HEK293T (cell line): ENCODE measurements at regions not wholly inside any gene's neighbourhood (a gene's known extent, or its start where the extent isn't known, plus 50 kb on each side); places are given as distances from the start of the nearest gene placed in this dataset.

Source experiments
- CTCF ChIA-PET: fragments of 350-600 bp; formaldehyde crosslinking; extraction: SDS; loops from one replicate; lab custom pipeline; 2021; ENCODE audit warnings: antibody characterized with exemption, inconsistent platforms; lab: Yijun Ruan, JAX
- POLR2A ChIA-PET: fragments of 350-600 bp; formaldehyde crosslinking; extraction: SDS; loops from one replicate; lab custom pipeline; 2020; ENCODE audit warnings: antibody characterized with exemption, inconsistent platforms; lab: Yijun Ruan, JAX
- DNase-seq: peaks from one replicate; pipeline ENCODE4 v3.0.0; 2012; ENCODE audit warnings: mixed read lengths; ENCODE audit errors: extremely low spot score
- ARNT ChIP-seq: fragments of 450-650 bp; IDR thresholded peaks from 2 replicates; pipeline ENCODE4 v1.6.1; 2017; ENCODE audit warnings: mild to moderate bottlenecking
- BHLHE40 ChIP-seq: fragments of 450-650 bp; IDR thresholded peaks from 2 replicates; pipeline ENCODE4 v1.6.1; 2016; ENCODE audit warnings: mild to moderate bottlenecking, moderate library complexity, borderline replicate concordance
- CTBP1 ChIP-seq: fragments of 450-650 bp; IDR thresholded peaks from 2 replicates; pipeline ENCODE4 v1.6.1; 2016; ENCODE audit warnings: borderline replicate concordance
- ELF4 ChIP-seq: fragments of 450-650 bp; IDR thresholded peaks from 2 replicates; pipeline ENCODE4 v1.6.1; 2017; ENCODE audit warnings: antibody characterized with exemption
- FOXA1 ChIP-seq: fragments of 450-650 bp; IDR thresholded peaks from 2 replicates; pipeline ENCODE4 v1.6.1; 2016; ENCODE audit warnings: mild to moderate bottlenecking
- FOXK2 ChIP-seq: fragments of 450-650 bp; IDR thresholded peaks from 2 replicates; pipeline ENCODE4 v1.6.1; 2016; ENCODE audit warnings: mild to moderate bottlenecking
- FOXM1 ChIP-seq: fragments of 450-650 bp; IDR thresholded peaks from 2 replicates; pipeline ENCODE4 v1.6.1; 2017; ENCODE audit warnings: mild to moderate bottlenecking, borderline replicate concordance
- HDGF ChIP-seq: fragments of 450-650 bp; IDR thresholded peaks from 2 replicates; pipeline ENCODE4 v1.6.1; 2017; ENCODE audit warnings: antibody characterized with exemption, borderline replicate concordance
- L3MBTL2 ChIP-seq: fragments of 450-650 bp; conservative IDR thresholded peaks from 2 replicates; pipeline ENCODE4 v1.6.1; 2016; ENCODE audit warnings: mild to moderate bottlenecking
- LEF1 ChIP-seq: fragments of 450-650 bp; IDR thresholded peaks from 2 replicates; pipeline ENCODE4 v1.6.1; 2017; ENCODE audit warnings: mild to moderate bottlenecking, borderline replicate concordance
- NFRKB ChIP-seq: fragments of 450-650 bp; IDR thresholded peaks from 2 replicates; pipeline ENCODE4 v1.6.1; 2016; ENCODE audit warnings: mild to moderate bottlenecking, moderate library complexity
- PKNOX1 ChIP-seq: fragments of 450-650 bp; IDR thresholded peaks from 2 replicates; pipeline ENCODE4 v1.6.1; 2016
- SP1 ChIP-seq: fragments of 450-650 bp; IDR thresholded peaks from 2 replicates; pipeline ENCODE4 v1.6.1; 2017
- SUZ12 ChIP-seq: fragments of 450-650 bp; IDR thresholded peaks from 2 replicates; pipeline ENCODE4 v1.6.1; 2016; ENCODE audit warnings: mild to moderate bottlenecking
- TARDBP ChIP-seq: fragments of 450-650 bp; IDR thresholded peaks from 2 replicates; pipeline ENCODE4 v1.6.1; 2016
- ZNF384 ChIP-seq: fragments of 450-650 bp; IDR thresholded peaks from 2 replicates; pipeline ENCODE4 v1.6.1; 2016

DNA sequence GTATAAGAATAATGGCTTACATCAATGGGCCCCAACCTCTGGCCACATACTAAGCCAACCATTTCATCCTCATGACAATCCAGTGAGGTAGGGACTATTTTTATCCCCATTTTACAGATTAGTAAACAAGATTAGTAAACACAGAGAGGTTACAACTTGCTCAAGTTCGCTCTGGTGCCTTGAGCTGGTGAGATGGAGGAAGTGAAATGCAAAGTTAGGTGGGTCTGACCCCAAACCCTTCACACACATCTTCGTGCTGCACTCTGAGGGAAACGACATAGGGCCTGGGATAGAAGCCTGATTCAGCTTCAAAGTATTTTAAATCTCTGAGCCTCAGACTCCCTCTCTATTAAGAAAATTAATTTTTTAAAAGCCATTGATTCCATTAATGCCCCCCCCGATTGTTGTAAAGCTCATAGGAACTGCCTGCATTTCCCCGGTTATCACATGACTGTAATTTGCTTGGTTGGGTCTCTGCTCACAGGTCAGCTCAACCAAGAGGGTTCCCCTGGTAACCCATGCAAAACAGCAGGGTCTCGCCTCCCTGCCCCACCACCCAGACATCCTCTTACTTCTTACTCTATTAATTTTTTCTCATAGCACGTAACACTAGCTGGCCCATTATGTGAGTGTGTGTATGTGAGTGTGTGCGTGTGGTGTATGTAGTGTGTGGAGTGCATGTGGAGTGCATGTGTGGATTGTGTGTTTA is 221.2 kb downstream of the MAFB start:
- POLR2A ChIA-PET, result no interaction called here

GRCh38 chr20:40467067-40467466 is 222.0 kb downstream of the MAFB start:
- ChIA-PET CTCF (no interaction called here), POLR2A (no interaction called here)
- TF ChIP-seq NFRKB, result no peak
- no peak for DNase-seq

More for the DNA sequence above, 221.2 kb downstream of the MAFB start:
- DNase-seq, result no peak
- TF ChIP-seq PKNOX1 (no peak), HDGF (no peak), BHLHE40 (no peak), ELF4 (no peak), TARDBP (no peak), LEF1 (no peak), SP1 (no peak), FOXA1 (no peak), ZNF384 (no peak), L3MBTL2 (no peak), FOXK2 (no peak), NFRKB (no peak), ARNT (no peak), SUZ12 (no peak), FOXM1 (no peak)
- CTCF ChIA-PET, result no interaction called here

- no peak for DNase-seq
- POLR2A ChIA-PET, result no interaction called here
- TF ChIP-seq FOXA1 (no peak), ARNT (no peak), SP1 (no peak)
- CTCF ChIA-PET, result no interaction called here
Measured at GRCh38 chr20:40464731-40465208, 224.3 kb downstream of the MAFB start.

- ChIA-PET POLR2A (no interaction called here), CTCF (no interaction called here)
- TF ChIP-seq LEF1, result no peak
- no peak for TF ChIP-seq FOXM1
- TF ChIP-seq SP1, result no peak
- no peak for TF ChIP-seq PKNOX1
- TF ChIP-seq ZNF384, result no peak
- TF ChIP-seq FOXK2, result no peak
- no peak for TF ChIP-seq TARDBP
- no peak for TF ChIP-seq NFRKB
- no peak for TF ChIP-seq ELF4
- DNase-seq, result no peak
Measured at GRCh38 chr20:40463171-40463570, 225.9 kb downstream of the MAFB start.

GRCh38 chr20:40462566-40462965 is 226.5 kb downstream of the MAFB start:
- DNase-seq, result no peak
- TF ChIP-seq SUZ12 (no peak), TARDBP (no peak), FOXK2 (no peak), PKNOX1 (no peak), SP1 (no peak), ARNT (no peak), FOXA1 (no peak), HDGF (no peak), L3MBTL2 (no peak), ELF4 (no peak), FOXM1 (no peak), BHLHE40 (no peak), NFRKB (no peak), CTBP1 (no peak), LEF1 (no peak), ZNF384 (no peak)
- POLR2A ChIA-PET, result interaction anchor here (0.5 kb wide), 1 partner anchor 187 kb away, joined by 3 read pairs; no protein-coding TSS in a partner anchor
- CTCF ChIA-PET, result no interaction called here

GRCh38 chr20:40459299-40459698 is 229.7 kb downstream of the MAFB start:
- TF ChIP-seq BHLHE40, result no peak
- TF ChIP-seq LEF1, result no peak
- TF ChIP-seq FOXK2, result no peak
- no peak for TF ChIP-seq SUZ12
- no peak for TF ChIP-seq PKNOX1
- TF ChIP-seq TARDBP, result no peak
- TF ChIP-seq ZNF384, result no peak
- no peak for TF ChIP-seq HDGF
- no peak for TF ChIP-seq CTBP1
- no peak for TF ChIP-seq ARNT
- TF ChIP-seq ELF4, result no peak
- TF ChIP-seq NFRKB, result no peak
- TF ChIP-seq SP1, result no peak
- TF ChIP-seq FOXM1, result no peak
- TF ChIP-seq L3MBTL2, result no peak
- no peak for TF ChIP-seq FOXA1
- POLR2A ChIA-PET, result no interaction called here
- DNase-seq, result no peak
- CTCF ChIA-PET, result no interaction called here
